ENCODE measurements at regions not wholly inside any gene's neighbourhood (a gene's known extent, or its start where the extent isn't known, plus 50 kb on each side); places are given as distances from the start of the nearest gene placed in this dataset.

DNA sequence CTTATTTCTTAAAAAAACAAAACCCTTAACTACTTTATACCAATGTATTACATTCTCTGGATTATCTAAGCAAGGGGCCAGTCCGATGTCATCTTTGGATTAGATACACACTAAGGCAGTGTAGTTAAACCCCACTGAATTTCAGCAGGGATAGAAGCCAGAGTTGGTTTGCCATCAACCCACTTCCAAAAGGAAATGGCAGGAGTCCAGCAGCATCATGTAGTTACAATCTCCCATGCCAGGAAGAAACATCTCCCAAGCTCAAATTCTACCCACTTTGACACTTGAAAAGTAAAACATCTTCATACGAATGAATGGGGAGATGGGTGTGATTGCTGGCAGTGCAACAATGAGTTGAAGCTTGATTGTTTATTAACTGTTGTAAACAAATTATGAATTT lies 203.5 kb upstream of the PLXNC1 start:
- DNase-seq: peak; percentile 29 to 86

DNA sequence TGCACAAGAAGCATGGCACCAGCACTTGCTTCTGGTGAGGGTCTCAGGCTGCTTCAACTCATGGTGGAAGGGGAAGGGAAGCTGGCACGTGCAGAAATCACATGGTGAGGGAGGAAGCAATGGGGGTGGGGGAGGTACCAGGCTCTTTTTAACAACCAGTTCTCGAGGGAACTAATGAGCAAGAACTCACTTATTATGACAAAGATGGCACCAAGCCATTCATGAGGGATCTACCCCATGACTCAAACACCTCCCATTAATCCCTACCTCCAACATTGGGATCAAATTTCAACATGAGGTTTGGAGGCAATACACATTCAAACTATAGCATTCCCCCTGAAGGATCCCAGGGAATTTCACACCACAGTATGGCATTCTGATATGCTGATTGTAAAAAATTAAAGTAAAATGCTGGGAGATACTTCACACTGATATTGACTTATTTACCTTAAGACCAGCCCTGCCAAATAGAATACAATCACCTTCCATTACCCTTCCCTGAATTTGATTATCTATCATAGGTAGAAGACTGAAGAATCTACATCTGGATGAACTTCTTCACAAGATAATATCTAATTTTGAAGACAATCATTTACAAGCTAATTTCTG lies 201.7 kb upstream of the PLXNC1 start:
- peak in 1 of 2 experiments; percentile 25 for DNase-seq

DNA sequence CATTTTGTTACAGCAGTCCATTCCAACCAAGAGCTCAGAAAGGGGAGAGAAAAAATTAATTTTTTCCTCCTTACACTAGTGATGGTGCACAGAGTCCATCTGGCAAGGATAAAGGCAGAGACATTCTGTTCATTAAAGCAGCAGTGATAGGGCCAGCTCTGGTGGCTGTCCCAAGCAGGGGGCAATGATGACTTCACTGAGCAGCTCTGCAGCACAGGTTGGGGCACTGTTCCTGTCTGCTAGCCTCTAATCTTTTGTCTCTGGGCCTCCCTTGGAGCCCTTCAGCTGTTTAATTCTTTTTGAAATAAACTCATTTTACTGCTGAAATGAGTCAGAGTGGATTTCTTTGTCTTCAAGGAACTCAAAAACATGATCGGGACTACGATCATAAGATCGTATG lies 200.9 kb upstream of the PLXNC1 start:
- DNase-seq: no peak

DNA sequence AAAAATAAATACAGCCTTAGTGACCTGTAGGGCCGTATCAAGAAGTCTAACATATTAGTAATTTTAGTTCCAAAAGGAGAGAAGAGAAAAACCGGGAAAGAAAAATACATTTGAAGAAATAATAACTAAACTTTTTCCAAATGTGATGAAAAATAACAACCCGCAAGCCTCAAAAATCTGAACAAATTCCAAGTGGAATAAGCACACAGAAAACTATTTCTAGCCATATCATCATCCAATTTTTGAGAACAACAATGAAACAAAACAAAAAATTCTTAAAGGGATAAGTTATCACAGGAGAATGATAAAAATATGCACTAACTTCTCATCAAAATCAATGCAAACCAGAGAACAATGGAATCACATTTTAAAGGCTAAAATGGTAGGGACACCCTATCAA lies 198.1 kb upstream of the PLXNC1 start:
- DNase-seq: no peak

GRCh38 chr12:93954166-93955112 lies 193.9 kb upstream of the PLXNC1 start:
- DNase-seq: no peak

DNA sequence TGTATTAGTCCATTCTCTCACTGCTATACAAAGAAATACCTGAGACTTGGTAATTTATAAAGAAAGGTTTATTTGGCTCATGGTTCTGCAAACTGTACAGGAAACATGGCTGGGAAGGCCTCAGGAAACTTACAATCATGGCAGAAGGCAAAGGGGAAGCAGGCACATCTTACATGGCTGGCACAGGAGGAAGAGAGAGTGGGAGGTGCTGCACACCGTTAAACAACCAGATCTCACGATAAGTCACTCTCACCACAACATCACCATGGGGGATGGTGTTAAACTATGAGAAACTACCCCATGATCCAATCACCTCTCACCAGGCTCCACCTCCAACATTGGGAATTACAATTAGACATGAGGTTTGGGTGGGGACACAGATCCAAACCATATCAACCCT lies 191.8 kb upstream of the PLXNC1 start:
- no peak for DNase-seq

- no peak for DNase-seq
Observed at GRCh38 chr12:93957168-93957567, 191.2 kb upstream of the PLXNC1 start.

DNA sequence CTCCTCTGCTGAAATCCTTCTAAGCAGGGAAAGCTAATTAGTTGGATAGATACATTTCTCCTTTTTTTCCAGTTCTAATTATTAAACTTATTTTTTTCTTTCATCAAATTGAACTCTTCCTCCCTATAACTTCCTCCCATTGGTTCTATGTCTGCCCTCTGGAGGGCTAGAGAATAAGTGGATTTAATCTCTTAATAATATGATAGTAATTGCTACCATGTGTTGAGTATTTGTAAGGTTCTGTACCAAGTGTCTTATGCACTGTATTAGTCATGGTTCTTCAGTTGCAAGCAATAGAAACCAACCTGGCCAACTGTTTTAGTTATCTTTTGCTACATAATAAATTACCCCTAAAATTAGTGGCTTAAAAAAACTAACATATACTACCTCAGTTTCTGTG lies 190.5 kb upstream of the PLXNC1 start:
- DNase-seq: no peak

GRCh38 chr12:93959657-93960056 lies 188.7 kb upstream of the PLXNC1 start:
- DNase-seq: no peak

GRCh38 chr12:93960521-93960920 lies 187.9 kb upstream of the PLXNC1 start:
- DNase-seq: no peak

- DNase-seq: no peak
Observed at GRCh38 chr12:93962336-93962735, 186.0 kb upstream of the PLXNC1 start.

GRCh38 chr12:93964936-93965335 lies 183.4 kb upstream of the PLXNC1 start:
- no peak for DNase-seq

DNA sequence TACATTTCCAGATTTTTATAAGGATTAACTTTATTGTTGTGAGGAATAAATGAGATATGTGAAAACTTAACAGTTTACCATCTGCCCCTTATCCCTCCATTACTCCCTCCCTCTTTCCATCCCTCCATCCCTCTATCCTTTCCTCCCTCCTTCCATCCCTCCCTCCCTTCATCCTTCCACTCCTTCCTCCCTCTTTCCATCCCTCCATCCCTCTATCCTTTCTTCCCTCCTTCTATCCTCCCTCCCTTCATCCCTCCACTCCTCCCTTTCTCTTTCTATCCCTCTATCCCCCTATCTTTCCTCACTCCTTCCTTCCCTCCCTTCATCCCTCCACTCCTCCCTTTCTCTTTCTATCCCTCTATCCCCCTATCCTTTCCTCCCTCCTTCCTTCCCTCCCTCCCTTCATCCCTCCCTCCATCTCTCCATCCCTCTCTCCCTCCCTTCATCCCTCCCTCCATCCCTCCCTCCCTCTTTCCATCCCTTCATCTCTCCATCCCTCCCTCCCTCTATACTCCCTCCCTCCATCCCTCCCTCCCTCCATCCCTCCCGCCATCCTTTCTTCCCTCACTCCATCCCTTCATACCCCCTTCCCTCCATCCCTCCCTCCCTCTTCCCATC lies 181.8 kb upstream of the PLXNC1 start:
- DNase-seq: no peak

DNA sequence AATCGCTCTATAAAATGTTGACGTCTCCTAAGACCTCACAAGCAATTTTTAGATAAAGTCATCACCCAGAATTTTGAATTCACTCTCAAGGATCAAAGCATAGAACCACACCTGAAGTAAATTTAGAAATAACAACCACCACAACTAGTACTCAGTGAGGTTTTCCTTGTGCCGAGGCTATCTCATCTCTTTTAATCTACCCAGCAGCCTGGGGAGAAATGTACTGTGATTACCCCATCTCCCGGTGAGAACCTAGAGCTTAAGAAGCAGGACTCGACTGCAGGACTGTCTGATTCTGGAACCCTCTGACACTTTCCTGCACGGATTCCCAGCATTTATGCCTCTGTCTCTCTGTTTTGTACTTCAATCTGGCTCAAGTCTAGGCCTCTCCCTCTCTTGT lies 180.9 kb upstream of the PLXNC1 start:
- DNase-seq: no peak

DNA sequence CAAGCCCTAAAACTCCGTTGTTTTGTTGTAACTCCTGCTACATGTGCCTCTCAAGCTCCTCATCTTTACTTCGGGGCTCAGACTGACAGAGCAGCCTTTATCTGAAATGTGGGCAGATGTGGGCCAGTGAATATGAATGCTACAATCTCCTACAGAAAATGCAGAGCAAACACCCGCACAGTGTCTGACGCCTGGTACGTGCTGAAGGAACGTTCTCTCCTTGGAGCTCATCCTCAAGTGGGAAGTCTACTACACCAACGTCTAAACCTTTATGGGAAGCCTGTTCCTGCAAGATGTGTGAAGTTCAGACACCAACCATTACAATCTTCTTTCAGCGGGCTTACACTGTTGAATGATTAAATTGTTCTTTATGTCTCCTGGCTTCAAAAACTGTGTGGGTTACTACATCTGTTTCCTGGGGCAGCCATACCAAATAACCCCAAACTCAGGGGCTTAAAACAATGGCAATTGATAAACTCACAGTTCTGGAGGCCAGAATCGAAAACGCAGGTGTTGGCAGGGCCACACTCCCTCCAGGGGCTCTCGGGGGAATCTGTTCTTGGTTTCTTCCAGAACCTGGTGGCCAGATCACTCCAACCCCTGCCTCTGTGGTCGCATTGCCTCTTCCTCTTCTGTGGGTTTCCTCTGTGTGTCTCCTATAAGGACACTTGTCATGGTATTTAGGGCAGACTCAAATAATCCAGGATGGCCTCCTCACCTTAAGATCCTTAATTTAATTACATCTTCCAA lies 179.7 kb upstream of the PLXNC1 start:
- DNase-seq: no peak

- DNase-seq: no peak
Observed at GRCh38 chr12:93970900-93971688, 177.3 kb upstream of the PLXNC1 start.

GRCh38 chr12:93972411-93973208 lies 175.8 kb upstream of the PLXNC1 start:
- peak in 1 of 2 experiments; percentile 17 for DNase-seq

GRCh38 chr12:93974252-93974651 lies 174.1 kb upstream of the PLXNC1 start:
- DNase-seq: no peak

DNA sequence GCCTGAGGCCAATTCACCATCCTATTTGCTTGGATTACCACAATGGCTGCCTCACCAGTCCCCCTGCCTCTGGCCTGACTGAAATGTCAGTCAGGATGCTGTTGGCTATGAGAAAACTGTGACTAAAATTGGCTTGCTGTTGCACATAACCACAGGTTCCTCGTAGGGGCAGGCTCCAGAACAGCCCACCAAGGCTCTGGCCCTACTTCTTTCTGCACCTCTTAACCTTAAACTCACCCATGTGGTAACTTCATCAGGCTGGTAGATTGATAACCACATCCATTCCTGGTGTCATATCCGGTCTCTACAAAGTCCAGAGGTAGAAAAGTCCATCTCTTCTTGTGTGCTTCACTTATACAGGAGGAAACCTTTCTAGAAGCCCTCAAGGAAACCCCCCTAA lies 172.4 kb upstream of the PLXNC1 start:
- no peak for DNase-seq

- no peak for DNase-seq
Observed at GRCh38 chr12:93977081-93977480, 171.3 kb upstream of the PLXNC1 start.

GRCh38 chr12:93978553-93978952 lies 169.8 kb upstream of the PLXNC1 start:
- no peak for DNase-seq

All from NCI-H446 (cell line).